GM18508 (cell line): ENCODE measurements at regions not wholly inside any gene's neighbourhood (a gene's known extent, or its start where the extent isn't known, plus 50 kb on each side); places are given as distances from the start of the nearest gene placed in this dataset.
A peak's percentile ranks its signal among the peaks of the same experiment; 100 is the strongest.

Experiments used
- ATAC-seq: cut with Tn5 transposase; IDR thresholded peaks from one replicate; pipeline ENCODE4 v1.9.1; 2021; ENCODE audit warnings: moderate number of reproducible peaks; ENCODE audit not compliant: insufficient read depth, unreplicated experiment

DNA sequence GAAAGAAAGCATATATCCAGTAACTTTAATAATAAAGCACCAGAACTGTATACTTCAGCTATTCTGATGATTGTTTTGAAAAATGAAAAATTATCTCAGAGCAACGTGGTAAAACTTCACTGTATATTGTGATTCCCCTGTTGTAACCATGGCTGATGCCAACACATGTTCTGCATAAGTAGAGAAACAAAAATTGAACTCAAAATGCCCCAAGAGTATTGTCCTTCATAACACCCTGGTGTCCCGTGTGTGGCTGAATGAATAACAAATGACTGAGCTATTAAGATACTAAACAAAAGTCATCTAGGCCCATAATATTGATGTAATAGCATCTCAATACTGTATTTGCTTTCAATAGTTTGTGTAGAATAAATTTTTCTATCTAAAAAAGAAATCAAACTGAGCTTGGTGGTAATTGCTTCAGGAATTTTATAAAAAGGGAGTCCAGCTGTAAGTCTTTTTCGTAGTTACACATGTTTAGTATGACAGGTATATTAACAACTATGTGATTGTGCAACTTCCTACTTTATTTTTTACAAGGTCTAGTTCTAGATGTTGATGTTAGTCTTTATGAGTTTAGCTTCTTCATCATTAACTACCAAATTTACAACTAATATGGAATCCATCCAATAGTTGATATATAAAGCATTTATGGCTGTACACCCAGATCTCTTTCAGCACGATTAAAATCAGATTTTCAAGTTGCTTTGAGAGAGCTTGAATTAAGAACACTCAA, 623.8 kb upstream of the AGTR1 start:
- ATAC-seq: no peak

DNA sequence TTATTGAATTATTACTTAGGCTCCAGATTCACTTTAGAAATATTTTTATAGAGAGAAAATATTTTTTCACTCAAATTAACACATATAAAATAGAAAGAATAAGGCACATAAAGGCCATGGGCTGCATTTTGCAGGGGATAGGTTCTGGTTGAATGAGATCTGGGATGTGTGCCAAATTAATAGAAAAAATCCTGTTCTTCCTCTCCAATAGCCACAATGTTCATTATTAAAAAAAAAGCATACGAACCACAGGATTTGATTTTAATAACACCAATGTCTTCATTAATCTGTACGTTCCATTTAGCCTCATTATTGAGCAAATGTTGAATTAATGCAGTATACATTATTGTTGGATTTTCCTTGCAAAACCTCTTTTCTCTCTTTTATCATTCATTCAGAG, 622.8 kb upstream of the AGTR1 start:
- ATAC-seq: no peak

DNA sequence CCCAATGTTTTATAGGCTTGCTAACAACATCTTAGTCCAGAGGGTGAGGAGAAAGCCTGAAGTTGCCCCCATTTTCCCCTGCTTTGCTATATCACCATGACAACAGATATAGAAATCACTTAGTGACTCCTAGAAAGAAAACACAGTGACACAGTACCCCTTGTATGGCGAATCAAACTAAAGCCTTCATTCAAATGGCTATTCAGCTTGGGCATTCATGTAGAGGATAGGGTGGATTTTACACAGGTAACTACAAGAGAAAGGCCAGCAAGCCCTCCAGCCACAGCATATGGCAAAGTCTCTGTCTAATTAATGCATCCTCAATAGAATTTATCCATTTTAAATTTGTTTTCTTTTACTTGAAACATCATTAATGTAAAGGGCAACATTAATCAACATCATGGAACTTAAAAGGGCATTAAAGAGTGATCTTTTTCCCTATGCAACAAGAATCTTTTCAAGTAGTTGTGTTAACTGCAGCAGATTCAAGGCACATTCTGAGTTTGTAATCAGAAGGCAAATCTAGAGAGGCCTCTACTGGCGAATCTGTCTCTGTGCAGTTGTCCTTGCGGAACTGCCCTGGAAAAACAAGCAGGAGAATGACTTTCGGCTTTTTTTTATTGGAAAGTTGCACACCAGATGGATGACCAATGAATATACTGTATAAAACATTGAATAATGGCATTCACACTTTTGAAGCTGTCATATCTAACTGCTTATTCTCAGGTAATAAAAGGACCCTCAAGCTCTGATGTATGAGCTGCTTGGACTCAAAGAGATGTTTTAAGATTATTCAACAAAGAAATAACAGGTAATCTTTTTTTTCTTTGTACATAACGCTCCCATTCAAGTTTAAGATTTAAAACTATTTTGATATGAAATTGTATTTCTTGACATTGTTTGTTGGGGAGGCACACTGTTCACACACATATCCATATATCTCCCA, 621.7 kb upstream of the AGTR1 start:
- ATAC-seq: no peak

DNA sequence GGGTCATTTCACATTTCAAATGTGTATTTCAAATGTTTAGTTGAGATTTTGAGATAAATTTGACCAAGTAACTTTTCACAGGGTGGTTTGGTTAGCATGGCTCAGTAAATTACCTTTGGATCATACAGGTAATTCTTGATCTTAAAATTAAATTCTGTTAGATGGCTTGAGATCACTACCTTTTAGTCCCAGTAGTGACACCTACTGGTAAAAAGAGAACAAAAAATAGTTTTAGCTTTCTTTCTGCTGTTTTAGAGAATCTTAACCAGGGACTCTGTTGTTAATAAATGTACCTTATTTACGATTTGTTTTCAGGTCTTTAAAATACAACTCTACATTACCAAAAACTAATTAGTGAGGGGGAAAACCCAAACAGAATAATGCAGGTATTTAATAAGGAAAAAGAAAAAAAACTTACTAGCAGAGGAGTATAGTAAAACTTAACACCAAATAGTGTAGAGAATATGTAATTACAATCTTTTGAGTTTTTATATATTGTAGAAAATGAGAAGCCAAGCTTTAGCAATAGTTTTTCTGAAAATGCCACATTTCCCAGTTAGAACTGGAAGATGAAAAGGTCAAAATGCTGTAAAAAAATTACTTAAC, 620.3 kb upstream of the AGTR1 start:
- no peak for ATAC-seq

DNA sequence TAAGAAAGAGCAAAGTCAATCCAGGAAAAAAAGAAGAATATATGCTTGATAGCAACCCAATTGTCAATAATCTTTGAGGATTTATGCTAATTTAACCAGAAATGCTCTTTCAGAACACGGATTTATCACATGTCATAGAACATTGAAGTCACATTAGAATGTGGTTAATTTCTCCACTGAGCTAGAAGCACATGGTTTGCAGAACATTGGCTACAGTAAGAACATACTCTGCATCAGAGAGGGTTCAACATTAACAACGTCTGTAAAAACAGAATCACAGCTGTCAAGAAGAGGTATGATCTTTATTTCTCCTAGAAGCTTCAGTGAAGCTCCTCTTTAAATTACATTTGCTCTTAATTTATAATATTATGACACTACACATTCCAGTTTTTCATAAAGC, 619.7 kb upstream of the AGTR1 start:
- ATAC-seq: no peak

DNA sequence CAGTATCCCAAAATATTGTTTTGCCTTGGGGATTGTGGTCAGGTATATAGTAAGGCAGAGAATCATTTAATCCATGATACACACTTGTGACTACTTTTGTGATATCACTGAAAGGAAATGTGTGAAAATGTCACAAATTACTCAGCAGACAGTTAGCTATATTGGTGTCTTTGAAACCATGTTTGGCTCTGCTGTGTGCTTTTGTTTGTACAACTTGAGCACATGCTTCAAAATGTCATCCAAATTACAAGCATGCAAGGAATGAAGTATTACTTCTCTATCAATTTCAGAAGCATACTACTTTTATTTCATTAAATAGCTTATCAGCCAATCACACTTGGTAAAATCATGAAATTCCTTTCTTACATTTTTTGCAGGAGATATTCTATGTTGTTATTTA, 619.0 kb upstream of the AGTR1 start:
- ATAC-seq: no peak

GRCh38 chr3:148079370-148079769, 618.3 kb upstream of the AGTR1 start:
- ATAC-seq: no peak

DNA sequence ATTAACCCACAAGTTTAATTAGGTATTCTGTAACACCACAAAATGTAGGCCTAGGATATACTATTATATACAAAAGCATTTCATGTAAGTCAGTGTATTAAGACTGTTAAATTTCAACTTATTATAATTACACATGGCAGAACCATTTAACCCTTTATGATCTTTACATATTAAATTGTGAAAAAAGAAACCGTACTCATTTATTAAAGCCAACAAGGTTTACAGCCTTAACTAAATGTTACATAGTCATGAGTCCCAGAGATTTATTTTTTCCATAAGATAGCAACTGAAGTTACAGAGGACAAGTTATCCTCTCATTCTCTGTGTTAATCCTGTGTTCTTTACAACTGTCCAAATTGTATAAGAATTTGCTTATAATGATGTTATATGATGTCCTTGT, 615.8 kb upstream of the AGTR1 start:
- ATAC-seq: no peak

DNA sequence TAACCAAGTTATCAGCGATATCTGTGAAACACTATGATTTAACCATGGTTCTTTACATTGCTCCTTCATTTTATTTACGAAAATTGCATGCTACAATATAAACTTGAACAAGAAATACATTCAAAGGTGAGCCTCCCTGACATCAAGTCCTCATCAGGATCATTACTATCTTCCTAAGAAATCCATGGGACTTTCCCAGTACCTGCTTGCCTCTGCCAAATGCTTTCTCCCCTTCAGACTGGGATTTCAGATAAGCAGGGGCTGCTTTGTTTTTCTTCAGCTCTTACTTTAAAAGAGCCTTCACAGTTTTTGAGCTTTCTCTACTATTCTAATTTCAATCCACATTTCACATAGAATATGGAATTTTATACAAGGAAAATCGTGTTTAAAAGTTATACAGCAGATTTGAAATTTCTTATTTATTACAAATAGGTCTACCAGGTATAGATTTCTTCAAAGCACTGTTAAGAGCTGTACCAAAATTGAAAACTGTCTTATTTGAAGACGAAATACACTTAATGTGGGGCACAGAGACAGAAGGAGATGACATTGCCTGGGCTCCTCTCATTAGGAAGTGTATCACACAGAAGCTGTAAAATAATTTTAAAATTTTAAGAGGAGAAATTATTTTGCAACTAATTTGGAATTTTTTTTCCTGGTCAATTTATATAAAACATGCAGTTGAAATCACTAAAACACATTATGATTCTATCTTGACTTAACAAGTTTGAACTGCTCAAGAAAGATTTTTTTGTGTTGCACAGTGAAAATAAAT, 615.0 kb upstream of the AGTR1 start:
- ATAC-seq: no peak

GRCh38 chr3:148083526-148084182, 614.0 kb upstream of the AGTR1 start:
- no peak for ATAC-seq

GRCh38 chr3:148084931-148085330, 612.8 kb upstream of the AGTR1 start:
- ATAC-seq: peak; percentile 88

- ATAC-seq: no peak
Observed at GRCh38 chr3:148087601-148088371, 609.9 kb upstream of the AGTR1 start.

DNA sequence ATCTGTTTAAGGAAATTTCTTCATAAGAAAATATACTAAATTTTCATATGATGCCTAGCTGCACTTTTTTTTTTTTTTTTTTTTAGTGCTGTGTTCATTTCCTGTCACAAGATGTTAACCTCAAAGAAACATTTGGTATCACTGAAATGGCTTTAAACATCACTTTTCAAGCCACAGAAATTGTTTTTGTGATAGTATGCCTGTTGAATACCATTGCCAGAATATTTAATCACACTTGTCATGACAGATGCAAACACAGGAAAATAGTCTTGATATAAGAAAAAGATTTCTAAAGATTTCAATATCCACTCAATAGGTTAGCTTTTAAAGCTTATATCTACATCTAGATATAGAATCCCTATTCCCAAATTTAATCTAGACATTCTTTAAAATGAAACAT, 608.5 kb upstream of the AGTR1 start:
- ATAC-seq: no peak

DNA sequence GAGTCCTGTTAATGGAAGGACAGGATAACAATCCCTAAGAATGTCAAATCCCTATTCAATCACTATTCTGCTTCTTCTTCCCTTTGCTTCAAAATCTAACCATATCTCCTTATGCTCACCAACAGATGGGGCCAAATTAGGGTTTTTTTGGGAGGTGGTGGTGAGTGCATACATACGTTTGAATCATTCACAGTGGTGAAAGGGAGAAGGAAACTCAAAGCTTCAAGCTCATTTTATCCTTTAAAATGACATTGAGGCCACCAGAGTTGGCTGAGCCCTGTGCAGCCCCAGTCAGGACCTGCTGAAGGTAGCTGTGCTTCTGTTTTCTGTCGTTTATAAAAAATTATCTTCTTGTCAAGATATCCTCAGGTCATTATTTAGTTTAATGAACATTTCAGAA, 607.5 kb upstream of the AGTR1 start:
- no peak for ATAC-seq

DNA sequence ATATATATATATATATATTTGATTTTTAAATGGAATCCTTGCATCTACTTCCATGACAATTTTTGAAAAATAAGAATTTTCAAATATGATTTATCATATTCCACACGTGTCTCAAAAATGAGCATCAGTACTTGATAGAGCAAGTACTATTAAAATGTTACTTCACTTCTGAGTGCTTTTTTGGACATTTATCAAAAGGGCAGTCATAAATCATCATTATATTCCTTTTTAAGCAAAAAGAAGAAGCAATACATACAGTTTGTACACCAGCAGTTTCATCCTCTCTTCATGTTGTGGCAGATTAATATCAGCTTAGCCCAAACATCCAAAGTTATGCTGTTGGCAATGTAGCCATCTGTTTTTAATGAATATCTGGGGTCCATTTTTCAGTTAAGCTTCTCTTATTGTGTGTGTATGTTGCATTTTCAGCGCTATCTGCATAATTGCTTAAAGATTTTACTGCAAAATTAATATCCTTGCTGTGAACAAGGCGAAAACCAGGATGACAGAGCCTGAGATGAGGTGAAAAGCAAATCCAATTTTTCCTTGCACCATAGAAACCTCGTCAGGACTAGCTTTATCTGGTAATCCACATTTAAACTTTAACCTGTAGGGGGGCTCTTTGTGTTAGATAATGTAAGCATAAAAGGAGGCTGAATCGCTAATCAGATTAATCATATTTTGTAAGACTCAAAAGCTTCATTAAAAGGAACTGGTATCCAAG, 604.9 kb upstream of the AGTR1 start:
- ATAC-seq: no peak

DNA sequence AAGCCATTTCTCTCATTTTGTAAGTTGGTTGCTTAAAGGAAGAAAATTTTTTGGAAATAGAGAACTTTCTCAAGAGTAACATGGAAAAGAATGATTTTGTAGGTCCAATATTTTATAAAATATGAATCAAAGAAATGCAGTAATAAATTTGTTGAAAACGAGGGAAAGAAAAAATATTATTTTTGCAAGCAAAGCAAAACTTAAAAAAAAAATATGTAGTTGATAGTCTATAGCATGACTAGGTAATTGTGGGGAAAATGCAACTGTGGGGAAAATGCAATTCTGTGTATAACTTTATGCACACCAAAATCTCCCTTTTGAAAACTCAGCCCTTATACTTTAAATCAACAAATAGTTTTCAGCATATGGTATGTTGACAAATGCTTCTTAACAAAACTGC, 604.0 kb upstream of the AGTR1 start:
- no peak for ATAC-seq

GRCh38 chr3:148095962-148096361, 601.7 kb upstream of the AGTR1 start:
- no peak for ATAC-seq

DNA sequence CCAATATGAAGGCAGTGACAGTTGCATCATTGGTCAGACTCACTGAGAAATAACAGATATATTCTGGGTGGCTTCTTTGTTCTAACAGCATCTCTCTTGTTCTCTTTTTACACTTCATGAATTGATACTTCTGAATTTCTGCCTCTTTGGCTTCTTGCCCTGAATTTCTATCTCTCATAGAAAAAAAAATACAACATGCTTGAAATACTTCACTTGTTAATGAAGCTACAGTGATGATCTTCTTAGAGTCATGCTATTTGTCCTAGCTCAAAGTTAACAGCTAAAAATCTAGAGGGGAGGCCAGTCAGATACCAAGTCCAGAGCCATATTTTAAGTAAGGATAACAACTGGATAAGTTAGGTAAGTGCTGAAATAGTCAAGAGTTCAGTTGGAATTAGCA, 597.2 kb upstream of the AGTR1 start:
- ATAC-seq: no peak

DNA sequence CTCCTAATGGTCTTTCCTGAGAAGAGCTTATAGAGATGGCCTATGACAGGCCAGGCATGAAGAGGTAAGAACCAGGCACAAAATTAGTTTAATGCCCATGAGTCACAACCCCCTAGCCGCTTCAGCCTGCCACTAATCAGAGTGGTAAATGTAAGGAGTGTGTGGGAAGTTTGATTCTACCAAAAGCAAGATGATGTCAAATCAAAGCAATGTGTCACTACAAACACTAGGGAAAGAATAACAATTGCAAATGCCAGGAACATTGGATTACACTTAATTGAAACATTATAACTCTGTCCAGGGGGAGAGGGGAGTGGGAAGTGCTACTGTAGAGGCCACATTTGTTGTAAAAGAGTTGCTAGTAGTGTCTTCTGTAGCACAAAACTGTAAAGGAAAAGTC, 596.6 kb upstream of the AGTR1 start:
- ATAC-seq: no peak
